ENCODE measurements at regions not wholly inside any gene's neighbourhood (a gene's known extent, or its start where the extent isn't known, plus 50 kb on each side); places are given as distances from the start of the nearest gene placed in this dataset.

DNA sequence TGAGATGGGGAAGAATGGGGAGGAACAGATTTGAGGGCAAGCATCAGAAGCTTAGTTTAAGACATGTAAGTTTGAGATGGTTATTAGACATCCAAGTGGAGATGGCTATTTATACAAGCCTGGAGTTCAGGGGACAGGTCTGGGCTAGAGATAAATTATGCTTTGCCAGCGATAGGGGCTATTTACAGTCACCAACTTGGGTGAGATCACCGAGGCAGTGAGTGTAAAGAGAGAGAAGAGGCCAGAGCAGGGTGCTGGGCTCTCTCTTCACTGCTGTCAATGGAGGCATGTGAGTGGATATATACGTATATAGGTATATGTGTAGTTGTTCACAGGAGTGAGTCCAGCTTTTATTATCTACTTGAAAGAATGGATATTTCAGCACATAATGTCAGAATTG lies 81.0 kb downstream of the QPCT start:
- Histone ChIP-seq H3K4me1 (no peaks in the 10 kb centered on the region), H3K4me3 (no peak overlapping the region), H3K4me2 (no peak overlapping the region), H3K27ac (no peak overlapping the region), H3K9me3 (no peaks in the 10 kb centered on the region)
- no peak for TF ChIP-seq CHD4 (IDR thresholded peaks at IDR 0.05; ENCODE audit: borderline replicate concordance)
- TF ChIP-seq FOSL2 (IDR thresholded peaks at IDR 0.05): no peak
- TF ChIP-seq FOSL2 (CRISPR knock-in tag; IDR thresholded peaks at IDR 0.05): no peak
- TF ChIP-seq, protein P1, sequence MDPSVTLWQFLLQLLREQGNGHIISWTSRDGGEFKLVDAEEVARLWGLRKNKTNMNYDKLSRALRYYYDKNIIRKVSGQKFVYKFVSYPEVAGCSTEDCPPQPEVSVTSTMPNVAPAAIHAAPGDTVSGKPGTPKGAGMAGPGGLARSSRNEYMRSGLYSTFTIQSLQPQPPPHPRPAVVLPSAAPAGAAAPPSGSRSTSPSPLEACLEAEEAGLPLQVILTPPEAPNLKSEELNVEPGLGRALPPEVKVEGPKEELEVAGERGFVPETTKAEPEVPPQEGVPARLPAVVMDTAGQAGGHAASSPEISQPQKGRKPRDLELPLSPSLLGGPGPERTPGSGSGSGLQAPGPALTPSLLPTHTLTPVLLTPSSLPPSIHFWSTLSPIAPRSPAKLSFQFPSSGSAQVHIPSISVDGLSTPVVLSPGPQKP (IDR thresholded peaks at IDR 0.05; ENCODE audit: low read depth, low read length): no peak
- TF ChIP-seq HOXB5 (CRISPR knock-in tag; IDR thresholded peaks at IDR 0.05): no peak
- TF ChIP-seq EHMT2 (IDR thresholded peaks at IDR 0.05; ENCODE audit: low read depth): no peak
- TF ChIP-seq RAD21 (conservative IDR thresholded peaks at IDR 0.05 in 1 of 2, IDR thresholded peaks at IDR 0.05 in 1 of 2): no peak
- TF ChIP-seq JUN (IDR thresholded peaks at IDR 0.05): no peak
- TF ChIP-seq, protein P2, sequence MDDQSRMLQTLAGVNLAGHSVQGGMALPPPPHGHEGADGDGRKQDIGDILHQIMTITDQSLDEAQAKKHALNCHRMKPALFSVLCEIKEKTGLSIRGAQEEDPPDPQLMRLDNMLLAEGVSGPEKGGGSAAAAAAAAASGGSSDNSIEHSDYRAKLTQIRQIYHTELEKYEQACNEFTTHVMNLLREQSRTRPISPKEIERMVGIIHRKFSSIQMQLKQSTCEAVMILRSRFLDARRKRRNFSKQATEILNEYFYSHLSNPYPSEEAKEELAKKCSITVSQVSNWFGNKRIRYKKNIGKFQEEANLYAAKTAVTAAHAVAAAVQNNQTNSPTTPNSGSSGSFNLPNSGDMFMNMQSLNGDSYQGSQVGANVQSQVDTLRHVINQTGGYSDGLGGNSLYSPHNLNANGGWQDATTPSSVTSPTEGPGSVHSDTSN (IDR thresholded peaks at IDR 0.05): no peak
- no peak for TF ChIP-seq FOSB (CRISPR knock-in tag; IDR thresholded peaks at IDR 0.05)
- no peak for DNase-seq (ENCODE audit: low read depth in 1 of 2, low spot score in 1 of 2)
- ATAC-seq: no peak
- ChIA-PET CTCF (interaction anchor here (0.7 to 3.4 kb wide), 7 partner anchors 10 to 452 kb away, joined by 3 to 24 read pairs (median 9); no protein-coding TSS in a partner anchor), POLR2A (no interaction called here)
- 59% methylated on average over 3 of the region's 3 CpGs for WGBS (ENCODE audit: missing lambda C conversion rate)
- FAIRE-seq: no peak

DNA sequence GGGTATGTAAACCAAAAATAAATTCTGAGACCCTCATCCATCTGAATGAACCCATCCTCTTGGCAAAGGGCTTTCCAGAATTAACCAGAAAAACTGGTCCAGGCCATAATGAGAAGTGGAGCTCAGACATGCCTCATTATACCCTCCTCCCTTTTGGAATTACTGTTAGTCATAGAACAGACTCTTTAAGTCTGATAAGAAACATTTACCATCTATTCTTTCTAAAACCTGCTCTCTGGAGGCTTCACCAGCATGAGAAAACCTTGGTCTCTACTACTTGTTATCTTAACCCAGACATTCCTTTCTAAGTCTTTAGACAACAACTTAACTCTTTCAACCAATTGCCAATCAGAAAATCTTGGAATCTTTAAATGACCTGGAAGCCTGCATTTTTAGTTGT lies 82.8 kb downstream of the QPCT start:
- ChIA-PET CTCF (interaction anchor here (1.4 to 3.4 kb wide), 3 partner anchors 9 to 450 kb away, joined by 8 to 24 read pairs (median 9); no protein-coding TSS in a partner anchor), POLR2A (no interaction called here)
- no peak for FAIRE-seq
- H3K4me2 ChIP-seq: no peak overlapping the region
- no peak for ATAC-seq
- H3K4me1 ChIP-seq: no peaks in the 10 kb centered on the region
- no peak overlapping the region for H3K27ac ChIP-seq
- no peak for DNase-seq (ENCODE audit: low read depth in 1 of 2, low spot score in 1 of 2)
- no peak overlapping the region for H3K4me3 ChIP-seq
- no peak for TF ChIP-seq SREBF2 (IDR thresholded peaks at IDR 0.05)
- TF ChIP-seq ESRRA (IDR thresholded peaks at IDR 0.05; ENCODE audit: borderline replicate concordance, low read length): no peak
- TF ChIP-seq FOXS1 (CRISPR knock-in tag; IDR thresholded peaks at IDR 0.05): no peak
- TF ChIP-seq, protein P3, sequence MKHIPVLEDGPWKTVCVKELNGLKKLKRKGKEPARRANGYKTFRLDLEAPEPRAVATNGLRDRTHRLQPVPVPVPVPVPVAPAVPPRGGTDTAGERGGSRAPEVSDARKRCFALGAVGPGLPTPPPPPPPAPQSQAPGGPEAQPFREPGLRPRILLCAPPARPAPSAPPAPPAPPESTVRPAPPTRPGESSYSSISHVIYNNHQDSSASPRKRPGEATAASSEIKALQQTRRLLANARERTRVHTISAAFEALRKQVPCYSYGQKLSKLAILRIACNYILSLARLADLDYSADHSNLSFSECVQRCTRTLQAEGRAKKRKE (CRISPR knock-in tag; IDR thresholded peaks at IDR 0.05; ENCODE audit: low read depth): no peak
- TF ChIP-seq NFE2L2 (conservative IDR thresholded peaks at IDR 0.05; ENCODE audit: low read length): no peak
- TF ChIP-seq, protein P4, sequence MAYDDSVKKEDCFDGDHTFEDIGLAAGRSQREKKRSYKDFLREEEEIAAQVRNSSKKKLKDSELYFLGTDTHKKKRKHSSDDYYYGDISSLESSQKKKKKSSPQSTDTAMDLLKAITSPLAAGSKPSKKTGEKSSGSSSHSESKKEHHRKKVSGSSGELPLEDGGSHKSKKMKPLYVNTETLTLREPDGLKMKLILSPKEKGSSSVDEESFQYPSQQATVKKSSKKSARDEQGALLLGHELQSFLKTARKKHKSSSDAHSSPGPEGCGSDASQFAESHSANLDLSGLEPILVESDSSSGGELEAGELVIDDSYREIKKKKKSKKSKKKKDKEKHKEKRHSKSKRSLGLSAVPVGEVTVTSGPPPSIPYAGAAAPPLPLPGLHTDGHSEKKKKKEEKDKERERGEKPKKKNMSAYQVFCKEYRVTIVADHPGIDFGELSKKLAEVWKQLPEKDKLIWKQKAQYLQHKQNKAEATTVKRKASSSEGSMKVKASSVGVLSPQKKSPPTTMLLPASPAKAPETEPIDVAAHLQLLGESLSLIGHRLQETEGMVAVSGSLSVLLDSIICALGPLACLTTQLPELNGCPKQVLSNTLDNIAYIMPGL (CRISPR knock-in tag; IDR thresholded peaks at IDR 0.05; ENCODE audit: borderline replicate concordance): no peak
- TF ChIP-seq RARB (CRISPR knock-in tag; IDR thresholded peaks at IDR 0.05): no peak
- no peak for TF ChIP-seq EP300 (IDR thresholded peaks at IDR 0.05)
- no peak for TF ChIP-seq HOXB13 (CRISPR knock-in tag; IDR thresholded peaks at IDR 0.05; ENCODE audit: low read depth)
- TF ChIP-seq FOSL2 (IDR thresholded peaks at IDR 0.05): no peak
- no peak for TF ChIP-seq FOSL2 (CRISPR knock-in tag; IDR thresholded peaks at IDR 0.05)
- no peak for TF ChIP-seq HEYL (CRISPR knock-in tag; IDR thresholded peaks at IDR 0.05)
- no peak for TF ChIP-seq GATA3 (IDR thresholded peaks at IDR 0.05; ENCODE audit: borderline replicate concordance)
- no peak for TF ChIP-seq EHF (CRISPR knock-in tag; IDR thresholded peaks at IDR 0.05)
- TF ChIP-seq, protein P5, sequence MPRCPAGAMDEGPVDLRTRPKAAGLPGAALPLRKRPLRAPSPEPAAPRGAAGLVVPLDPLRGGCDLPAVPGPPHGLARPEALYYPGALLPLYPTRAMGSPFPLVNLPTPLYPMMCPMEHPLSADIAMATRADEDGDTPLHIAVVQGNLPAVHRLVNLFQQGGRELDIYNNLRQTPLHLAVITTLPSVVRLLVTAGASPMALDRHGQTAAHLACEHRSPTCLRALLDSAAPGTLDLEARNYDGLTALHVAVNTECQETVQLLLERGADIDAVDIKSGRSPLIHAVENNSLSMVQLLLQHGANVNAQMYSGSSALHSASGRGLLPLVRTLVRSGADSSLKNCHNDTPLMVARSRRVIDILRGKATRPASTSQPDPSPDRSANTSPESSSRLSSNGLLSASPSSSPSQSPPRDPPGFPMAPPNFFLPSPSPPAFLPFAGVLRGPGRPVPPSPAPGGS (IDR thresholded peaks at IDR 0.05): no peak
- no peak for TF ChIP-seq CHD2 (IDR thresholded peaks at IDR 0.05; ENCODE audit: low read length, partially characterized antibody)
- TF ChIP-seq HOXA7 (CRISPR knock-in tag; IDR thresholded peaks at IDR 0.05): no peak
- TF ChIP-seq, protein P6, sequence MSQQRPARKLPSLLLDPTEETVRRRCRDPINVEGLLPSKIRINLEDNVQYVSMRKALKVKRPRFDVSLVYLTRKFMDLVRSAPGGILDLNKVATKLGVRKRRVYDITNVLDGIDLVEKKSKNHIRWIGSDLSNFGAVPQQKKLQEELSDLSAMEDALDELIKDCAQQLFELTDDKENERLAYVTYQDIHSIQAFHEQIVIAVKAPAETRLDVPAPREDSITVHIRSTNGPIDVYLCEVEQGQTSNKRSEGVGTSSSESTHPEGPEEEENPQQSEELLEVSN (IDR thresholded peaks at IDR 0.05; ENCODE audit: borderline replicate concordance, low read depth): no peak
- TF ChIP-seq CBX8 (IDR thresholded peaks at IDR 0.05): no peak
- no peak for TF ChIP-seq HDAC2 (IDR thresholded peaks at IDR 0.05)
- TF ChIP-seq, protein P7, sequence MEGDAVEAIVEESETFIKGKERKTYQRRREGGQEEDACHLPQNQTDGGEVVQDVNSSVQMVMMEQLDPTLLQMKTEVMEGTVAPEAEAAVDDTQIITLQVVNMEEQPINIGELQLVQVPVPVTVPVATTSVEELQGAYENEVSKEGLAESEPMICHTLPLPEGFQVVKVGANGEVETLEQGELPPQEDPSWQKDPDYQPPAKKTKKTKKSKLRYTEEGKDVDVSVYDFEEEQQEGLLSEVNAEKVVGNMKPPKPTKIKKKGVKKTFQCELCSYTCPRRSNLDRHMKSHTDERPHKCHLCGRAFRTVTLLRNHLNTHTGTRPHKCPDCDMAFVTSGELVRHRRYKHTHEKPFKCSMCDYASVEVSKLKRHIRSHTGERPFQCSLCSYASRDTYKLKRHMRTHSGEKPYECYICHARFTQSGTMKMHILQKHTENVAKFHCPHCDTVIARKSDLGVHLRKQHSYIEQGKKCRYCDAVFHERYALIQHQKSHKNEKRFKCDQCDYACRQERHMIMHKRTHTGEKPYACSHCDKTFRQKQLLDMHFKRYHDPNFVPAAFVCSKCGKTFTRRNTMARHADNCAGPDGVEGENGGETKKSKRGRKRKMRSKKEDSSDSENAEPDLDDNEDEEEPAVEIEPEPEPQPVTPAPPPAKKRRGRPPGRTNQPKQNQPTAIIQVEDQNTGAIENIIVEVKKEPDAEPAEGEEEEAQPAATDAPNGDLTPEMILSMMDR (IDR thresholded peaks at IDR 0.05): no peak
- no peaks in the 10 kb centered on the region for H3K9me3 ChIP-seq

Measured in A549 (cell line).